NCI-H2196 (cell line): ENCODE measurements at regions not wholly inside any gene's neighbourhood (a gene's known extent, or its start where the extent isn't known, plus 50 kb on each side); places are given as distances from the start of the nearest gene placed in this dataset.
"Not testable (repeated sequence)": the region's sequence is repeated elsewhere in the genome, so short reads cannot be mapped to it uniquely, and the experiment has no call there.

Experiments
- DNase-seq: peaks from one replicate; lab custom pipeline; 2025; ENCODE audit not compliant: unreplicated experiment; lab: John Stamatoyannopoulos, UW

DNA sequence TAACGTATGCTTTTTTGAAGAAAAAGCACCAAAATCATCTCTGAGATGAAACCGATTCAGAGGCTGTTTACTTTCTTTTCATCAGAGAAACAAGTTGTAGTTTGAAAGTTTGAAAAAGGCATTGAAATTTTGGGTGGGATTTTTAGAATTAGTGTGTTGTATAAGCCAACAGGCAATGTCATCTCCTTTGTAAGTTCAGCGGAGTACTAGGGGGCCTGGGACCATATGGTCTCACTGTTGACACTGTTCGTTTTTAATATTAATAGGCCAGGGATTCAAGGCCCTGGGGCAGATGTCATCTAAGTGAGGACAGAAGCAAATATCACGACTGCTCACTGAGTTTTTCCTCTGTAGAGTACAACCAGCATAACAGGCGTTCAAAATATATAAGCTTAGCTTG is 256.2 kb upstream of the RARB start:
- no peak for DNase-seq

DNA sequence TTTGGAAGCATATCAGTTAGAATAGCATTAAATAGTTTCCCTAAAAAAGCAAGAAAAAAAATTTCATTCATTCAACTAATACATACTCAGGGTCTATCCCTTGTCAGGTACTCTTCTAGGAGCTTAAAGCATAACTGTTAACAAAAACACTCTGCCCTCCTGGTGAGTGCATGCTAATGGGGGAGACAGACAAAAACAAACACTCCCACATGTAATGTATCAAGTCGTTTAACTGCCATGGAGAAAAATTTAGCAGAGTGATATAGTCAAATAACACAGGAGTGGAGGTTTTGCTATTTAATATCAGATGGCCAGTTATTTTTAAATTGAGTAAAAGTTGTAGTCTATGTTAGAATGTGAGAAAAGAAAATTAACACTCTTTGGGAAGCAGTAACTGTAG is 254.5 kb upstream of the RARB start:
- no peak for DNase-seq

DNA sequence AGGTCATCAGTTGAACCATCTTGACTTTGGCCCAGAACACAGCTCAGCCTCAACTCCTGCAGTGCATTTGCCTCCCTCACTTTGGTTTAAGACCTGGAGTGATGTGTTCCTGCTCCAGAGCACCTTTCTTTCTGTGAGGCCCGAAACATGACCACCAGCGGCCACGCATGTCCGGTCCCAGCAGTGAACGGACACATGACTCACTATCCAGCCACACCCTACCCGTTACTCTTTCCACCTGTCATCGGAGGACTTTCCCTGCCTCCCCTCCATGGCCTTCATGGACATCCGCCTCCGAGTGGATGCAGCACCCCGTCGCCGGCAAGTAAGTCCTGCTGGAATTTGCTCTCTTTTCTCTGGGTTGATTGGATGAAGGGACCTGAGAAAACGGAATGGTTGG is 253.8 kb upstream of the RARB start:
- no peak for DNase-seq

DNA sequence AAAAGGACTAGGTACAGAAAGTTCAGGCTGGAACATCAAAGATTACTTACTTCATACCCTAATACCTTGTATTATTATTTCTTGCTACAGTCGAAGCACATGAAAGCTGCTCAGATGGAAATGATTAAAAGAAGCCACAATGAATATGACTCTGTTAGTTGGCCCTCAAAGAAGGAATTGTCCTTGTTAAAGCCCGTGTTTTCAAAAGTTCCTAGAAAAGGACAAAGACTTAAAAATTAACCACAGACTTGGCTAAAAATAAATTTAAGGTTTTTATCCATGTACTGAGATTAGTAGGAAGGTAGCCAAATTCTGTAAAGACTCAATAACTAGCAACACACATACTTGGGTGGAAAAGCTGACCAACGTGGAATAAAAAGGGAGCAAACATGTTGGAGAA is 251.0 kb upstream of the RARB start:
- no peak for DNase-seq

GRCh38 chr3:25178672-25179071 is 249.4 kb upstream of the RARB start:
- DNase-seq: no peak

GRCh38 chr3:25181096-25181495 is 247.0 kb upstream of the RARB start:
- DNase-seq: no peak

DNA sequence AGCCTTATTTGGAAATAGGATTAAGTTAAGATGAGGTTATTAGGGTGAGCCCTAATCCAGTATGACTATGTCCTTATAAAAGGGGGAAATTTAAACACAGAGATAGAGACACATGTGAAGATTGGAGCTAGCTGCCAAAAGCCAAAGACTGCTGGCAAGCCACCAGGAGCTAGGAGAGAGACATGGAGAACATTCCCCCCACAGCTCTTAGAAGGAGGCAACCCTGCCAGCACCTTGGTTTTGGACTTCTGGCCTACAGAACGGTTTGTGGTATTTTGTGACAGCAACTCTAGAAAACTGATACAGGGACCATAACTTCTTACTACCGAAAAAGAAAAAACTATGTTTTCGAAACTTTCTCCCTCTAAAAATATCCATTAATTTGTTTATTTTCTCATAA is 245.3 kb upstream of the RARB start:
- DNase-seq: no peak

- DNase-seq: no peak
These were observed 243.3 kb upstream of the RARB start for GRCh38 chr3:25184641-25185250.

- no peak for DNase-seq
These were observed 236.4 kb upstream of the RARB start for GRCh38 chr3:25191673-25192072.

GRCh38 chr3:25199567-25199966 is 228.5 kb upstream of the RARB start:
- not testable (repeated sequence) for DNase-seq

DNA sequence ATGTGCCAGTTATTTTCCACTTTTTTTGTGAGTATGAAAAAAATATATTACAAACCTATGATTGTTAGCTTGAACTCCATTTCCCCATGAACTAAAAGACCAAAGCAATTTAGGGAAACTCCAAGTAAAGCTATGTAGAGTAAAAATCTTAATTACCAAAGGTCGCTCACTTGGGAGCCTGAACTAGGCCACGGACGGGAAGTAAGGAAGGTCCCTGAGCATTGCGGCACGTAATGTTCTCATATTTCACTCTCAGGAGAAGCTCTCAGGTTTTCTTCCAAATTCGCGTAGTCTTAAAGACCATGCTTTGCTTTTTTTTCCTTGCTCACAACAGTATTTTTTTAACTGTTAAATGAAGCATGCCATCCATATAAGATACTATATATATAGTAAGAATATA is 215.3 kb upstream of the RARB start:
- DNase-seq: no peak

DNA sequence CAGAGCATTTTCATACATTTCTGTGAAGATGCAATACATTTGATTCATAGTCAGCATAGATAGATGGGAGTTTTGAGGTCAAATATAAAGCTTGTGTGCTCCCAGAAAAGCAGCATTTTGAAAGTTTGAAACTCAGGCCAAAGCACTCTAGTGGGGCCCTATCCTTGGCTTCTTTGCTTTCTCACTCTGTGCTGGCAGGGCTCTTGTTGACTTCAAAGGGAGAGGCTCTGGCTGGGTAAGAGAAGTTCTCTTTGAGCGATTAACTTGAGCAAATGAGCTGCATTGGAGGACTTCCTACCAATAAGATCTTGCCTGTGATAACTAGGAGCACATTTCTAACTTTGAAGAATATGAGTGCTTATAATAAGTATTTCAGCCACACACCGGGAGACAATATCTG is 214.0 kb upstream of the RARB start:
- no peak for DNase-seq

- DNase-seq: no peak
These were observed 209.7 kb upstream of the RARB start for GRCh38 chr3:25218362-25218761.

- no peak for DNase-seq
These were observed 201.3 kb upstream of the RARB start for GRCh38 chr3:25226747-25227146.

GRCh38 chr3:25229586-25229985 is 198.5 kb upstream of the RARB start:
- DNase-seq: no peak

DNA sequence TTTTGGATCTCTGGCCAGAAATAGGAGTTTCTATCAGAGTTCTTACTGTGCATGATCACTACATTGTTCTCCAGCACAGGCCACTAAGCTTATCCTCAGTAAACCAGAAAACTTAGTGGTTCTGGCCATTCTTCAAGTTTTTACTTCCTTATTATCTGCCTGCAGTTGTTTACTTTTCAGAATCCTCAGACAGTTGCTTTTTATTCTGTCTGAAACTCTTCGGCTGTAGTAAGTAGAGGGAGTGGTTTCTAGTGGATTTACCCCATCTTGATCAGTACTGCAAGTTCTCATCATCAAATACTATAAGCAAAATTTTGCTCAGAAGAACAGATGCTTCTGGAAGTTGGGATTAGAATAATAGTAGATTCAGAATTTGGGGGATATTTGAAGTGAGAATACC is 193.0 kb upstream of the RARB start:
- no peak for DNase-seq

DNA sequence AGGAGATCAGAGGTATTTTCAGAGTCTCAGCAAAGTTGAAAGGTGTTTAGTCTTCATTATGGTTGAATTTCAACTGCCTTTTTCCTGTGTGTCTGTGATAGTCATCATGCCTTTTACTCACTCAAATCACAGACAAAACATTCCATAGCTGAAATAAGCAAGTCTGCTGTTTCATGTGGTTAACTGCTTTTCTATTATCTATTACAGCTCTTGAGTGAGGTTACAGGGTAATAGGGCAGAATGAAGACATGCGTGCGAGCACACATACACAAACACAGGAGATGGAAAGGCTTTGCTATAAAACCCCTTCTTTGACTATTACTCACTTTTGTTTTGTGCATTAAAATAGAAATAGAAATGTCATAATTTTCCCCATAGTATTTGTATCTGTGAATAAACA is 192.6 kb upstream of the RARB start:
- no peak for DNase-seq

DNA sequence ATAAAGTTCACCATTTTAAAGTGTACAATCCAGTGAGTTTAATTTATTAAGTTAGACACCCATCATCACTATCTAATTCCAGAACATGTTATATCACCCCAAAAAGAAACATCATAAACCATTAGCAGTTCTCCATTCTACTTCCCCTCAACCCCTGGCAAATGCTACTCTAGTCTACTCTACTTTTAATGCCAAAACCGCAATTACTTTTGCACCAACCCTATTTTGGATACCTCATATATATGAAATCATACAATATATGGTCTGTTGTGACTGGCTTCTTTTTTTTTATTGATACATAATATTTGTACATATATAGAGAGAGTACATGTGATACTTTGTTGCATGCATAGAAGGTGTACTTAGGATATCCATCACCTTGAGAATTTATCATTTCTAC is 190.5 kb upstream of the RARB start:
- DNase-seq: no peak

- no peak for DNase-seq
These were observed 189.0 kb upstream of the RARB start for GRCh38 chr3:25239042-25239441.

DNA sequence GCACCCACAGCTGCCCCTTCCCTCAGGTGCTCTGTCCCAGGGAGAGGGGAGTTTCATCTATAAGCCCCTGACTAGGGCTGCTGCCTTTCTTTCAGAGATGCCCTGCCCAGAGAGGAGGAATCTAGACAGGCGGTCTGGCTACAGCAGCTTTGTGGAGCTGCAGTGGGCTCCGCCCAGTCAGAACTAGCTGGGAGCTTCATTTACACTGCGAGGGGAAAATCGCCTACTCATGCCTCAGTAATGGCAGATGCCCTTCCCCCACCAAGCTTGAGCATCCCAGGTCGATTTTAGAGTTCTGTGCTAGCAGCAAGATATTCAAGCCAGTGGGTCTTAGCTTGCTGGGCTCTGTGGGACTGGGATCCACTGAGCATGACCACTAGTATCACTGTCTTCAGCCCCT is 181.2 kb upstream of the RARB start:
- no peak for DNase-seq

GRCh38 chr3:25252291-25252690 is 175.8 kb upstream of the RARB start:
- no peak for DNase-seq

GRCh38 chr3:25257026-25257425 is 171.0 kb upstream of the RARB start:
- DNase-seq: no peak

GRCh38 chr3:25259871-25260270 is 168.2 kb upstream of the RARB start:
- DNase-seq: no peak

DNA sequence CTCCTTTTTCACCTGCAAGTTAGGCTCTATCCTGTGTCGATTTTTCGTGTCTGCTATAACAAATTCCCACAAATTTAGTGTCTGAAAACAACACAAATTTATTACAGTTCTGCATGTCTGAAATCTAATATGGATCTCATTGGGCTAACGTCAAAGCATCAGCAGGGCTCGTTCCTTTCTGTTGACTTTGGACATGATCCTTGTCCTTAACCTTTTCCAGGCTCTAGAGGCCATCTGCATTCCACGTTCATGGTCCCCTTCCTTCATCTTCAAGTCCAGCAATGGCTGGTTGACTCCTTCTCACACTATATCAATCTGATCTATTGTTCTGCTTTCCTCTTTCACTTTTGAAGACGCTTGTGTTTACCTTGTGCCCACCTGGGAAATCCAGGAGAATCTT is 165.7 kb upstream of the RARB start:
- DNase-seq: no peak
